Neural progenitor cell (in vitro differentiated cells): ENCODE measurements at regions not wholly inside any gene's neighbourhood (a gene's known extent, or its start where the extent isn't known, plus 50 kb on each side); places are given as distances from the start of the nearest gene placed in this dataset.

Experiments
- DNase-seq: peaks from one replicate; pipeline ENCODE4 v3.0.0-alpha.2; 2016; ENCODE audit warnings: low spot score
- H2AFZ ChIP-seq: fragments of 200-600 bp; sonication (generic); replicated peaks from 2 replicates; pipeline ENCODE4 v1.6.1; 2016; ENCODE audit warnings: antibody characterized with exemption
- H3F3A ChIP-seq: fragments of 200-600 bp; sonication (generic); 2 replicates; pipeline ENCODE4 v1.6.1; 2016; ENCODE audit warnings: antibody characterized with exemption, low read depth
- H3K27ac ChIP-seq: fragments of 200-600 bp; sonication (generic); 2 replicates; pipeline ENCODE4 v1.5.1; 2016; ENCODE audit warnings: mild to moderate bottlenecking
- H3K27me3 ChIP-seq: fragments of 200-600 bp; sonication (generic); 2 replicates; pipeline ENCODE4 v1.6.1; 2016; ENCODE audit warnings: mild to moderate bottlenecking, moderate library complexity
- H3K36me3 ChIP-seq: fragments of 200-600 bp; sonication (generic); 2 replicates; pipeline ENCODE4 v1.5.1; 2016
- H3K4me1 ChIP-seq: fragments of 200-600 bp; sonication (generic); 2 replicates; pipeline ENCODE4 v1.6.1; 2016; ENCODE audit warnings: mixed run types
- H3K4me2 ChIP-seq: fragments of 200-600 bp; sonication (generic); 2 replicates; pipeline ENCODE4 v1.6.1; 2016
- H3K4me3 ChIP-seq: fragments of 200-600 bp; sonication (generic); 2 replicates; pipeline ENCODE4 v1.5.1; 2016
- H3K79me2 ChIP-seq: fragments of 200-600 bp; sonication (generic); 2 replicates; pipeline ENCODE4 v1.6.1; 2016; ENCODE audit warnings: low read depth
- H3K9ac ChIP-seq: fragments of 200-600 bp; sonication (generic); 2 replicates; pipeline ENCODE4 v1.6.1; 2016
- H3K9me3 ChIP-seq: fragments of 200-600 bp; sonication (generic); 2 replicates; pipeline ENCODE4 v1.5.1; 2016; ENCODE audit warnings: low read depth
- H4K20me1 ChIP-seq: fragments of 200-600 bp; sonication (generic); 2 replicates; pipeline ENCODE4 v1.6.1; 2016; ENCODE audit warnings: low read depth
- H3K27ac Mint-ChIP-seq: 3 replicates; pipeline ENCODE4 v1.8.0; 2021; ENCODE audit warnings: mixed read lengths
- H3K27me3 Mint-ChIP-seq: 2 replicates; pipeline ENCODE4 v1.8.0; 2022; ENCODE audit warnings: low read depth, mild to moderate bottlenecking, inconsistent platforms, moderate library complexity, mixed read lengths; ENCODE audit not compliant: insufficient read depth
- H3K36me3 Mint-ChIP-seq: 3 replicates; pipeline ENCODE4 v1.8.0; 2021; ENCODE audit warnings: mixed read lengths
- H3K4me1 Mint-ChIP-seq: 3 replicates; pipeline ENCODE4 v1.8.0; 2021; ENCODE audit warnings: mixed read lengths
- H3K4me3 Mint-ChIP-seq: 3 replicates; pipeline ENCODE4 v1.8.0; 2021; ENCODE audit warnings: mild to moderate bottlenecking, moderate library complexity, mixed read lengths
- H3K9me3 Mint-ChIP-seq: 3 replicates; pipeline ENCODE4 v1.8.0; 2020; ENCODE audit warnings: mixed read lengths
- CTCF ChIP-seq: fragments of 200-600 bp; sonication (generic); IDR thresholded peaks from 2 replicates; pipeline ENCODE4 v1.5.1; 2017; ENCODE audit warnings: antibody characterized with exemption, mild to moderate bottlenecking
- EZH2 ChIP-seq: fragments of 200-600 bp; sonication (generic); IDR thresholded peaks from 2 replicates; pipeline ENCODE4 v1.6.1; 2017; ENCODE audit warnings: antibody characterized with exemption, mild to moderate bottlenecking, moderate library complexity
- EZH2phosphoT487 ChIP-seq: fragments of 200-600 bp; sonication (generic); IDR thresholded peaks from 2 replicates; pipeline ENCODE4 v1.6.1; 2017; ENCODE audit warnings: antibody characterized with exemption

DNA sequence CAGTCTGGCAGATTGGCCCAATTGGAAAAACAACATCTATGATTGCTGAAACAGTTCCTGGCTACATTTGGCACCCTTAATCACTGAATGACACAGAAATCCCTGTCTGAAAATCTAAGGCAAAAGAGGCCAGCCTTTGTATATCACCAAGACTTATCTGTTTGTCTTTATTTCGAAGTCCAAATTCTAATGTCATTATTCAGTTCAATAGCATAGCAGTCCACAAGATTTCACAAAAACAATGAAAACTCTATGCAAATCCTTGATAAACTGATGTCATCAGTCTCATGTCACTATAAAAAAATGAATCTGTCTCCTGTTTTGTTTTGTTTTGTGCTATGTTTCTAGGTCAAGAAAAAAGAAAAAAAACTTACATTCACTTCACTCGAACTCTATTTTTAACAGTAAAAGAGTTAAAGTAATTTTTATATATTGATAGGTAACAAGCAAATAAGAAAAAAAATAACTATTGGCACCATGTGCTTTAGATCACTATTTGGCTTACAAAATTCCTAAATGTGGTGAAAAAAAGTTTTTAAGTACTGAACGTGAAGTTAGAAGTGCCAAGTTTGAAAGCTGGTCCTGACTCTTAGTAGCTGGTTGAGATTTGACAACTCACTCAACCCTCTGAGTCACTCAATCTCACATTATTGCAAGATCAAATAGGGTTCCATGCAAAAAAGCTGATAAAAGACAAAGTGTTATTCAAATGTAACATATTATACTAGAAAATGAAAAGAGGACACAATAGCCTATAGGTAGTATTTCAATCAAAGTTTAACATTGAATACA is 359.3 kb downstream of the IRS1 start:
- H3K27me3 Mint-ChIP-seq: peaks cover 3% of the 10 kb centered on the region
- H3K36me3 ChIP-seq: no peaks in the 10 kb centered on the region
- TF ChIP-seq CTCF: no peak
- TF ChIP-seq EZH2phosphoT487: no peak
- TF ChIP-seq EZH2: no peak
- no peak overlapping the region for H3K4me2 ChIP-seq
- no peak overlapping the region for H3K27ac ChIP-seq
- H4K20me1 ChIP-seq: no peaks in the 10 kb centered on the region
- no peak overlapping the region for H3K9ac ChIP-seq
- H3K4me3 ChIP-seq: no peak overlapping the region
- no peaks in the 10 kb centered on the region for H3K9me3 ChIP-seq
- H3F3A ChIP-seq: no peaks in the 10 kb centered on the region
- H3K4me1 ChIP-seq: peaks cover under 1% of the 10 kb centered on the region
- H3K27ac Mint-ChIP-seq: no peak overlapping the region
- H3K36me3 Mint-ChIP-seq: peaks cover 3% of the 10 kb centered on the region
- H3K9me3 Mint-ChIP-seq: peaks cover 10% of the 10 kb centered on the region
- H3K4me1 Mint-ChIP-seq: peaks cover 9% of the 10 kb centered on the region
- H3K27me3 ChIP-seq: no peaks in the 10 kb centered on the region
- H2AFZ ChIP-seq: no peak overlapping the region
- H3K79me2 ChIP-seq: no peaks in the 10 kb centered on the region
- H3K4me3 Mint-ChIP-seq: no peak overlapping the region
- DNase-seq: no peak

DNA sequence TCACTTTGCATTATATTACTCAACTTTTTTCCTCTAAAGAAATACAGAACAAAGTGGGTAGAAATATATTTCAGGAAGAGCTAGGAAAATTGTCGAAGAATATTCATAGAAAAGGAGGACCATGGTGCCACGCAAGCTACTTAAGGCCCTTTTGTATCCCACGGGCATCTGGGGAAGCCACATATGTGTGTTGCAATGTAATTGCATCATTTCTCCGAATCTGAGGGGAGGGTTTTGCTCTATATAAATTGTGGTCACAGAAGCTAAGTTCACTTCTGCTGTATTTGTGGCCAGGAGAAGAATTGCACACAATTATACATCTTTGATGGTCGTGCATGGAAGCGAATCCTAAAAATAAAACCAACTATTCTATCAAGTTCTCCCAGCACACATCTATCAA is 360.3 kb downstream of the IRS1 start:
- H3K36me3 Mint-ChIP-seq: peaks cover 3% of the 10 kb centered on the region

GRCh38 chr2:226435146-226435545 is 364.5 kb downstream of the IRS1 start:
- peaks cover 6% of the 10 kb centered on the region for H3K4me1 ChIP-seq
- H3K9me3 ChIP-seq: no peaks in the 10 kb centered on the region
- H3K9ac ChIP-seq: no peak overlapping the region
- no peak overlapping the region for H2AFZ ChIP-seq
- H3K9me3 Mint-ChIP-seq: peaks cover 12% of the 10 kb centered on the region
- H3K4me3 Mint-ChIP-seq: no peak overlapping the region
- H3K27me3 Mint-ChIP-seq: peaks cover 3% of the 10 kb centered on the region
- peaks cover 24% of the 10 kb centered on the region for H3K4me1 Mint-ChIP-seq
- no peaks in the 10 kb centered on the region for H3K79me2 ChIP-seq
- H3K27ac Mint-ChIP-seq: peak overlapping the region; percentile 13
- H3K27me3 ChIP-seq: no peaks in the 10 kb centered on the region
- no peaks in the 10 kb centered on the region for H4K20me1 ChIP-seq
- H3K36me3 ChIP-seq: no peaks in the 10 kb centered on the region
- no peak overlapping the region for H3K4me3 ChIP-seq
- H3F3A ChIP-seq: no peaks in the 10 kb centered on the region
- DNase-seq: no peak
- H3K27ac ChIP-seq: no peak overlapping the region
- H3K36me3 Mint-ChIP-seq: peaks cover 3% of the 10 kb centered on the region
- H3K4me2 ChIP-seq: no peak overlapping the region
- TF ChIP-seq EZH2 (no peak), CTCF (no peak), EZH2phosphoT487 (no peak)

More for the DNA sequence above, 360.3 kb downstream of the IRS1 start:
- H3K4me1 ChIP-seq: peaks cover 6% of the 10 kb centered on the region
- H3K79me2 ChIP-seq: no peaks in the 10 kb centered on the region
- H4K20me1 ChIP-seq: no peaks in the 10 kb centered on the region
- H3K36me3 ChIP-seq: no peaks in the 10 kb centered on the region
- Mint-ChIP-seq H3K27me3 (peaks cover 3% of the 10 kb centered on the region), H3K9me3 (peaks cover 10% of the 10 kb centered on the region), H3K27ac (no peak overlapping the region), H3K4me3 (no peak overlapping the region), H3K4me1 (peaks cover 18% of the 10 kb centered on the region)
- no peak overlapping the region for H3K27ac ChIP-seq
- no peaks in the 10 kb centered on the region for H3K27me3 ChIP-seq
- no peaks in the 10 kb centered on the region for H3F3A ChIP-seq
- no peak for TF ChIP-seq CTCF
- TF ChIP-seq EZH2phosphoT487: no peak
- TF ChIP-seq EZH2: no peak
- DNase-seq: no peak
- no peak overlapping the region for H3K9ac ChIP-seq
- no peak overlapping the region for H2AFZ ChIP-seq
- no peak overlapping the region for H3K4me3 ChIP-seq
- H3K9me3 ChIP-seq: no peaks in the 10 kb centered on the region
- no peak overlapping the region for H3K4me2 ChIP-seq
